ENCODE measurements at regions not wholly inside any gene's neighbourhood (a gene's known extent, or its start where the extent isn't known, plus 50 kb on each side); places are given as distances from the start of the nearest gene placed in this dataset.

DNA sequence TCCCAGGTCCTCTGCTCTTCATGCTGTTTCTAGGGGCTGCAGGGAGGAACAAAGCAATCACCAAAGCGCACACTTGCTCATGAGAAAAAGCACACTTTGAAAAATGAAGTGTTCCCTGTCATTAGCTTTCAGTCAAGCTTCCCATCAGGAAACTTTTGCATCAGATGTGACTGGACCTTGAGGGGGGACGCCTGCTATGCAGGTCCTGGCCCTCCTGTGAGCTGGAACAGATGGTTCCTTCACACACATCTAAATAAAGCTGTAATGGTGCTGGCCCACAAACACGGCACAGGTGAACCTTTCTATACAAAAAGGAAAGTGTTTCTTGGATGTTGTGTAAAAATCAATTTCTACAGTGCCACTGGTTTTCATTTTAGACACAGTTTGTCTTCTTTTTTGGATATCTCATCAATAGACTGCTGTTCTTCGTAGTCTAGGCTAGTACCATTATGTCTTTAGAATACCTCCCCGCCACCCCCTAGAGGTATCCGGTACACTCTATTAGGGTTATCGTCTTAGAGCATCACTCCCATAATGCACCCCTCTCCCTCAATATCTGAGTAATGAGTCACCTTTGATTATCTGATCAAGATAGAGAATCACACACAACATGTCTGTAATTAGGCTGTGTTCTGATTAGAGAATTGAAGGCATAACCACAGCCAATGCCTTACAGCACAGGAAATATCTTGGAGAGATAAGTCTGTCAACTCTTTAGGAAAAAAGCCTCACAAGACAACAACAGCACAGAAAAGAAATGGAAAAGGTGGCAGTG is 266.3 kb downstream of the TLR4 start:
- TF ChIP-seq, protein P1, sequence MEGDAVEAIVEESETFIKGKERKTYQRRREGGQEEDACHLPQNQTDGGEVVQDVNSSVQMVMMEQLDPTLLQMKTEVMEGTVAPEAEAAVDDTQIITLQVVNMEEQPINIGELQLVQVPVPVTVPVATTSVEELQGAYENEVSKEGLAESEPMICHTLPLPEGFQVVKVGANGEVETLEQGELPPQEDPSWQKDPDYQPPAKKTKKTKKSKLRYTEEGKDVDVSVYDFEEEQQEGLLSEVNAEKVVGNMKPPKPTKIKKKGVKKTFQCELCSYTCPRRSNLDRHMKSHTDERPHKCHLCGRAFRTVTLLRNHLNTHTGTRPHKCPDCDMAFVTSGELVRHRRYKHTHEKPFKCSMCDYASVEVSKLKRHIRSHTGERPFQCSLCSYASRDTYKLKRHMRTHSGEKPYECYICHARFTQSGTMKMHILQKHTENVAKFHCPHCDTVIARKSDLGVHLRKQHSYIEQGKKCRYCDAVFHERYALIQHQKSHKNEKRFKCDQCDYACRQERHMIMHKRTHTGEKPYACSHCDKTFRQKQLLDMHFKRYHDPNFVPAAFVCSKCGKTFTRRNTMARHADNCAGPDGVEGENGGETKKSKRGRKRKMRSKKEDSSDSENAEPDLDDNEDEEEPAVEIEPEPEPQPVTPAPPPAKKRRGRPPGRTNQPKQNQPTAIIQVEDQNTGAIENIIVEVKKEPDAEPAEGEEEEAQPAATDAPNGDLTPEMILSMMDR (IDR thresholded peaks at IDR 0.05), result no peak
- no peak for TF ChIP-seq POLR2A (IDR thresholded peaks at IDR 0.05)
